ENCODE measurements at regions not wholly inside any gene's neighbourhood (a gene's known extent, or its start where the extent isn't known, plus 50 kb on each side); places are given as distances from the start of the nearest gene placed in this dataset.

DNA sequence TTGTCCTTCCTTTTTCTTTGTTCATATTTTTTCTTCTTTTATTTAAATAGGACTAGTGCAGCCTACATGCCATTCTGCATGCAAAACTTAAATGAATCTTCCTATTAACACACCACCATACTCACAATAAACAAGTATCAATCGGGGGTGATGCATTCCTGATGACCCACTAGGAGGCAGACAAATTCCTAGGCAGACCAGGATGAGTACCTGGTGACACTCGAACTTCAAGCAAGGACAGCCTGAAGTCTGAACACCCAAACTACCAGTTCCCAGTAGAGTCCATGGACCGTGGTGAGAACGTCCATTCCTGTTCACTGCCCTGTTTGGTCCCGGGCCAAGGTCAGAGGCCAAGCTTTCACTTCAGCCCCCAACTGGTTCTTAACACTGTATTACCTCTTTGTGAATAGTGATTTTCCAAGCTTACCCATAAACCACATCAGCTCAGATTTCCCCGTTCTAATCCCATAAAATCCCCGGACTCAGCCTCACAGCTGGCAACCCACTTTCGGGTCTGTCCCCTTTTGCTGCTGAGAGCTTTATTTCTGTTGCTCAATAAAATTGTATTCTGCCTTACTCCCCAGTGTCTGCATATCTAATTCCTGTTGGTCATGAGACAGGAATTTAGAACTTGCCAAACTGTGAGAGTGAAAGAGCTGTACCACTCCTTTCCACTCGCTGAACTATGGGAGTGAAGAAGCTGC lies 1286.6 kb downstream of the FSTL5 start (continued):
- TF ChIP-seq CEBPB (IDR thresholded peaks at IDR 0.05) (no peak), KDM1A (IDR thresholded peaks at IDR 0.05; ENCODE audit: low read depth) (no peak), E2F6 (IDR thresholded peaks at IDR 0.05; ENCODE audit: borderline replicate concordance, low read depth) (no peak), RNF2 (IDR thresholded peaks at IDR 0.05; ENCODE audit: borderline replicate concordance, low read depth) (no peak), NFE2L2 (conservative IDR thresholded peaks at IDR 0.05; ENCODE audit: low read length) (no peak)
- TF ChIP-seq, protein P1, sequence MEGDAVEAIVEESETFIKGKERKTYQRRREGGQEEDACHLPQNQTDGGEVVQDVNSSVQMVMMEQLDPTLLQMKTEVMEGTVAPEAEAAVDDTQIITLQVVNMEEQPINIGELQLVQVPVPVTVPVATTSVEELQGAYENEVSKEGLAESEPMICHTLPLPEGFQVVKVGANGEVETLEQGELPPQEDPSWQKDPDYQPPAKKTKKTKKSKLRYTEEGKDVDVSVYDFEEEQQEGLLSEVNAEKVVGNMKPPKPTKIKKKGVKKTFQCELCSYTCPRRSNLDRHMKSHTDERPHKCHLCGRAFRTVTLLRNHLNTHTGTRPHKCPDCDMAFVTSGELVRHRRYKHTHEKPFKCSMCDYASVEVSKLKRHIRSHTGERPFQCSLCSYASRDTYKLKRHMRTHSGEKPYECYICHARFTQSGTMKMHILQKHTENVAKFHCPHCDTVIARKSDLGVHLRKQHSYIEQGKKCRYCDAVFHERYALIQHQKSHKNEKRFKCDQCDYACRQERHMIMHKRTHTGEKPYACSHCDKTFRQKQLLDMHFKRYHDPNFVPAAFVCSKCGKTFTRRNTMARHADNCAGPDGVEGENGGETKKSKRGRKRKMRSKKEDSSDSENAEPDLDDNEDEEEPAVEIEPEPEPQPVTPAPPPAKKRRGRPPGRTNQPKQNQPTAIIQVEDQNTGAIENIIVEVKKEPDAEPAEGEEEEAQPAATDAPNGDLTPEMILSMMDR (IDR thresholded peaks at IDR 0.05) = no peak

GRCh38 chr4:160880180-160880579 lies 1283.6 kb downstream of the FSTL5 start:
- TF ChIP-seq CBX8 (IDR thresholded peaks at IDR 0.05) = no peak
- no peak for TF ChIP-seq GATA3 (IDR thresholded peaks at IDR 0.05; ENCODE audit: borderline replicate concordance)
- TF ChIP-seq PBX3 (IDR thresholded peaks at IDR 0.05) = no peak
- TF ChIP-seq BCL3 (IDR thresholded peaks at IDR 0.05) = no peak
- no peak for TF ChIP-seq RAD21 (conservative IDR thresholded peaks at IDR 0.05 in 1 of 2, IDR thresholded peaks at IDR 0.05 in 1 of 2)
- TF ChIP-seq PHF8 (IDR thresholded peaks at IDR 0.05; ENCODE audit: borderline replicate concordance, low read depth) = no peak
- no peak for TF ChIP-seq FOXS1 (CRISPR knock-in tag; IDR thresholded peaks at IDR 0.05)
- TF ChIP-seq TP53 (CRISPR knock-in tag; IDR thresholded peaks at IDR 0.05) = no peak
- TF ChIP-seq HDAC2 (IDR thresholded peaks at IDR 0.05) = no peak
- TF ChIP-seq RARB (CRISPR knock-in tag; IDR thresholded peaks at IDR 0.05) = no peak
- TF ChIP-seq KDM1A (IDR thresholded peaks at IDR 0.05; ENCODE audit: low read depth) = no peak
- no peak for TF ChIP-seq FOSB (CRISPR knock-in tag; IDR thresholded peaks at IDR 0.05)
- no peak for TF ChIP-seq CEBPB (IDR thresholded peaks at IDR 0.05)
- TF ChIP-seq MAZ (IDR thresholded peaks at IDR 0.05; ENCODE audit: borderline replicate concordance, low read depth, low read length) = no peak
- no peak for TF ChIP-seq NFE2L2 (conservative IDR thresholded peaks at IDR 0.05; ENCODE audit: low read length)
- TF ChIP-seq ZNF302 (CRISPR knock-in tag; IDR thresholded peaks at IDR 0.05) = no peak
- no peak for TF ChIP-seq CHD4 (IDR thresholded peaks at IDR 0.05; ENCODE audit: borderline replicate concordance)
- TF ChIP-seq SREBF2 (IDR thresholded peaks at IDR 0.05) = no peak
- no peak for TF ChIP-seq USF2 (IDR thresholded peaks at IDR 0.05)
- TF ChIP-seq POLR2AphosphoS2 (conservative IDR thresholded peaks at IDR 0.05; ENCODE audit: low read length) = no peak
- no peaks in the 10 kb centered on the region for H3K9me3 ChIP-seq
- H3K27ac ChIP-seq = no peak overlapping the region
- H3K4me3 ChIP-seq = no peak overlapping the region
- ATAC-seq = no peak
- ChIA-PET CTCF (interaction anchor here (0.7 kb wide), 1 partner anchor 15 kb away, joined by 3 read pairs; no protein-coding TSS in a partner anchor), POLR2A (no interaction called here)
- no peak for DNase-seq (ENCODE audit: low read depth in 1 of 2, low spot score in 1 of 2)
- H3K4me1 ChIP-seq = no peaks in the 10 kb centered on the region
- WGBS (ENCODE audit: missing lambda C conversion rate) = 45% methylated on average over 5 of the region's 5 CpGs
- no peak overlapping the region for H3K4me2 ChIP-seq
- FAIRE-seq = no peak
